ENCODE measurements at regions not wholly inside any gene's neighbourhood (a gene's known extent, or its start where the extent isn't known, plus 50 kb on each side); places are given as distances from the start of the nearest gene placed in this dataset.
"Not testable (repeated sequence)": the region's sequence is repeated elsewhere in the genome, so short reads cannot be mapped to it uniquely, and the experiment has no call there.

DNA sequence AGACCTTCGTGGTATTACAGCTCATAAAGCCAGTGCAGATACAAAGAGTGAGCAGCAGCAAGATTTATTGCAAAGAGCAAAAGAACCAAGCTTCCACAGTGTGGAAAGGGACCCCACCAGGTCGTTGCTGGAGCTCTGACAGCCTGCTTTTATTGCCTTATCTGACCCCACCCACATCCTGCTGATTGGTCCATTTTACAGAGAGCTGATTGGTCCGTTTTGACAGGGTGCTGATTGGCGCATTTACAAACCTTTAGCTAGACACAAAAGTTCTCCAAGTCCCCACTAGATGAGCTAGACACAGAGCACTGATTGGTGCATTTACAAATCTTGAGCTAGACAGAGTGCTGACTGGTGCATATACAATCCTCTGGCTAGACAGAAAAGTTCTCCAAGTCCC is 74.9 kb upstream of the ATP5MC3 start:
- TF ChIP-seq, protein P1, sequence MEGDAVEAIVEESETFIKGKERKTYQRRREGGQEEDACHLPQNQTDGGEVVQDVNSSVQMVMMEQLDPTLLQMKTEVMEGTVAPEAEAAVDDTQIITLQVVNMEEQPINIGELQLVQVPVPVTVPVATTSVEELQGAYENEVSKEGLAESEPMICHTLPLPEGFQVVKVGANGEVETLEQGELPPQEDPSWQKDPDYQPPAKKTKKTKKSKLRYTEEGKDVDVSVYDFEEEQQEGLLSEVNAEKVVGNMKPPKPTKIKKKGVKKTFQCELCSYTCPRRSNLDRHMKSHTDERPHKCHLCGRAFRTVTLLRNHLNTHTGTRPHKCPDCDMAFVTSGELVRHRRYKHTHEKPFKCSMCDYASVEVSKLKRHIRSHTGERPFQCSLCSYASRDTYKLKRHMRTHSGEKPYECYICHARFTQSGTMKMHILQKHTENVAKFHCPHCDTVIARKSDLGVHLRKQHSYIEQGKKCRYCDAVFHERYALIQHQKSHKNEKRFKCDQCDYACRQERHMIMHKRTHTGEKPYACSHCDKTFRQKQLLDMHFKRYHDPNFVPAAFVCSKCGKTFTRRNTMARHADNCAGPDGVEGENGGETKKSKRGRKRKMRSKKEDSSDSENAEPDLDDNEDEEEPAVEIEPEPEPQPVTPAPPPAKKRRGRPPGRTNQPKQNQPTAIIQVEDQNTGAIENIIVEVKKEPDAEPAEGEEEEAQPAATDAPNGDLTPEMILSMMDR (IDR thresholded peaks at IDR 0.05; ENCODE audit: low read depth, low read length, missing input control): not testable (repeated sequence)
- TF ChIP-seq, protein P2, sequence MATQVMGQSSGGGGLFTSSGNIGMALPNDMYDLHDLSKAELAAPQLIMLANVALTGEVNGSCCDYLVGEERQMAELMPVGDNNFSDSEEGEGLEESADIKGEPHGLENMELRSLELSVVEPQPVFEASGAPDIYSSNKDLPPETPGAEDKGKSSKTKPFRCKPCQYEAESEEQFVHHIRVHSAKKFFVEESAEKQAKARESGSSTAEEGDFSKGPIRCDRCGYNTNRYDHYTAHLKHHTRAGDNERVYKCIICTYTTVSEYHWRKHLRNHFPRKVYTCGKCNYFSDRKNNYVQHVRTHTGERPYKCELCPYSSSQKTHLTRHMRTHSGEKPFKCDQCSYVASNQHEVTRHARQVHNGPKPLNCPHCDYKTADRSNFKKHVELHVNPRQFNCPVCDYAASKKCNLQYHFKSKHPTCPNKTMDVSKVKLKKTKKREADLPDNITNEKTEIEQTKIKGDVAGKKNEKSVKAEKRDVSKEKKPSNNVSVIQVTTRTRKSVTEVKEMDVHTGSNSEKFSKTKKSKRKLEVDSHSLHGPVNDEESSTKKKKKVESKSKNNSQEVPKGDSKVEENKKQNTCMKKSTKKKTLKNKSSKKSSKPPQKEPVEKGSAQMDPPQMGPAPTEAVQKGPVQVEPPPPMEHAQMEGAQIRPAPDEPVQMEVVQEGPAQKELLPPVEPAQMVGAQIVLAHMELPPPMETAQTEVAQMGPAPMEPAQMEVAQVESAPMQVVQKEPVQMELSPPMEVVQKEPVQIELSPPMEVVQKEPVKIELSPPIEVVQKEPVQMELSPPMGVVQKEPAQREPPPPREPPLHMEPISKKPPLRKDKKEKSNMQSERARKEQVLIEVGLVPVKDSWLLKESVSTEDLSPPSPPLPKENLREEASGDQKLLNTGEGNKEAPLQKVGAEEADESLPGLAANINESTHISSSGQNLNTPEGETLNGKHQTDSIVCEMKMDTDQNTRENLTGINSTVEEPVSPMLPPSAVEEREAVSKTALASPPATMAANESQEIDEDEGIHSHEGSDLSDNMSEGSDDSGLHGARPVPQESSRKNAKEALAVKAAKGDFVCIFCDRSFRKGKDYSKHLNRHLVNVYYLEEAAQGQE (IDR thresholded peaks at IDR 0.05): not testable (repeated sequence)
- TF ChIP-seq EGR1 (IDR thresholded peaks at IDR 0.05; ENCODE audit: low read depth in 2 of 2); YY1 (IDR thresholded peaks at IDR 0.05): not testable (repeated sequence)
- TF ChIP-seq, protein P3, sequence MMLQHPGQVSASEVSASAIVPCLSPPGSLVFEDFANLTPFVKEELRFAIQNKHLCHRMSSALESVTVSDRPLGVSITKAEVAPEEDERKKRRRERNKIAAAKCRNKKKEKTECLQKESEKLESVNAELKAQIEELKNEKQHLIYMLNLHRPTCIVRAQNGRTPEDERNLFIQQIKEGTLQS (IDR thresholded peaks at IDR 0.05): not testable (repeated sequence)
